ENCODE measurements at regions not wholly inside any gene's neighbourhood (a gene's known extent, or its start where the extent isn't known, plus 50 kb on each side); places are given as distances from the start of the nearest gene placed in this dataset.
"Not testable (repeated sequence)": the region's sequence is repeated elsewhere in the genome, so short reads cannot be mapped to it uniquely, and the experiment has no call there.

DNA sequence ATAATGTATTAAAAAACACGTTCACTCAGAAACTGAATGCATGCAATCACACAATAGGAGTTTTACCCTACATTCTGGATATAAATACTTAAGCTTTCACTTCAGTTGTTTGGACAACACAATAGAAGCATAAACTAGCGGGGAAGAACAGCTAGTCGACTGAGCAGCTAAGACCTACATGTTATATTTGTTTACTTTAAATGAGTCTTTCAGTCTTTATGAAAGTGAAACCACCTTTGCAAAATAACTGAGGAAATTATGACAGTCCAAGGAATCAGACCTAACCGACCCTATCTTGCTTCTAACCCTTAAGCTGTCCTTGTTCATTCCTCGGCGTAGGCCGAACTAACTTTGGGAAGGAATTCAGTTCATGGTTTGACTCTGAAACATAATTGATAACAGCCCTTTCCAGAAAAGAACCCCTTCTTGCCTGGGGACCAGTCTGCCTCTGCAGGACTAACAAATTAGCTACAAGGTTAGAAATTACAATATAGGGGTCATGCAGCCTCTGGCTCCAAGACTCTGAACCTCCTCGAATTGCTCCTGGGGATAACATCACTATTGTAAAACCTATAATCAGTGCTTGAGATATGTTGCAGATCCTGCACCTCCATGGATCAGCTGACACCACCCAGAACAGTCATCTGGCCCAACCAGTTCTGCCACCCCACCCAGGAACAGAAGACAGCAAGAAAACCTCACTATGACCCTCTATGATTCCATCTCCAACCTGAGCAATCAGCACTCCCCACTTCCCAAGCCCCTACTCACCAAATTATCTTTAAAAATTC, 185.1 kb upstream of the KLF6 start:
- DNase-seq (ENCODE audit: low read depth, low spot score): no peak

DNA sequence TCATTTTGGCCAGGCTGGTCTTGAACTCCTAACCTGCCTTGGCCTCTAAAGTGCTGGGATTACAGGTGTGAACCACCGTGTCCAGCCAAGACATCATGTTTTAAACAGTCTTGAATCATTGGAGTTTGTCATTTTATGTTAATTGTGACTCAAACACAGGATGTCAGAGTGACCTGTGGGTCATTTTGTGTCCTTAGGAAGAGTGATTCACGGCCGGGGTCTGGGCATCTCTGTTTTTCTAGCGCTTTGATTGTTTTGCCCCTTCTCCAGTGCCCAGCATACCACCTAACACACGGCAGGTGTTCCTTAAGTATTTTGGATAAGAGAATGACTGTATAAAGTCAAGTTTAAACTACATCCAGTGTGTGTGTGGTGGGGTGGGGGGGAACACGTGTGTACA, 183.7 kb upstream of the KLF6 start:
- DNase-seq (ENCODE audit: low read depth, low spot score): no peak

DNA sequence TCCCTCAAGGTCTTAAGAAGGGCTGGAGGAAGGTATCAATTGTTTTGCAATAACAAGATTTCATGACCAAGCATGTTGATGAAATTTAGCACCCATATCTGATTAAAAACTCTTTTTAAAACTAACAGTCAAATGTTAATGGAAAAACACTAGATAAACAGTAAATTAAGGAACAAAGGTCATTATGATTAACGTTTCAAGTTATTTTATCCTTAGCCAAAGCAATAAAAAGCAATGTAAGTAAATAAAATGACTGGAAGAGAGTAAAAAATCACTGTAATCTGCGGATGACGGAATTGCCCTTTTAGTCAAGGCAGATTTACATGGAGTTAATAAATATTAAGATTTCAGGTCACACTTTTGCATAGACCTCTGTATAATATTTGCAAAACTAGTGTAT, 179.5 kb upstream of the KLF6 start:
- DNase-seq (ENCODE audit: low read depth, low spot score): no peak

DNA sequence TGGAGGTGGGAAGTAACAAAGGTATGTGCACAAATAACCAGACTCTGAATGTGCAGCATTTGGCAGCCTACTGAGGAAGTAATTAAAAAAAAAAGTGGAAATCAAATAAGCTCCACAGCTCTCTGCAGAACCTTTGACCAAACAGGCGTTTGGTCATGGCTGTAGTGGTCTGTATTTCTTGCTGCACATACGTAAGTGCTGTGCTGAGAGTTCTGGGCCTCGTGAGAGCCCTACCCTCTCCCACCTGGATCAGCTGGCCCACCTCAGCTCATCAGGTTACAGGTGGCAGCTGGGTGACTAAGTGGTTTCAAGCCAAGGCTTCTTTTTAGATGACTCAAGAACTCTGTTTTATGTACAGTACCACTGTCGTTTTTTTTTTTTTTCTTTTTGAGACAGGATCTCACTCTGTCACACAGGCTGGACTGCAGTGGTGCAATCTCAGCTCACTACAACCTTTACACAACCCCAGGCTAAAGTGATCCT, 178.2 kb upstream of the KLF6 start:
- DNase-seq (ENCODE audit: low read depth, low spot score): no peak

DNA sequence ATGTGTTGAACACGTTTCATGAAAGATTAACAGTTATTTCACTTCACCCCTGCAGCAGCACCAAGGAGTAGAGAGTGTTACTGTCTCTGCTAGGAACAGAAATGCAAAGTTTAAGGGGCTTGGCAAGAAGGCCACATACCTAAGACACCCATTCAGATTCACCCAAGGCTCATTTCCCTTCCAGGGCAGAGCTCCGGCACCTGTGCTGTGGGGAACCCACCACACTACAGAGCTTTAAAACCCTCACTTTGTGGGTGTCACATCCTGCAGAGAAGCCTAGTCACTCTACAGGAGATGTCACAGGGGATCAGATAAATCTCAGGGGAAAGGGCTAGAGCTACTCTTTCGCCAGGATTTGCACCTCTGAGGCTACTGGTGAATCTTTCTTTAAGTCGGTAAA, 176.1 kb upstream of the KLF6 start:
- DNase-seq (ENCODE audit: low read depth, low spot score): no peak

DNA sequence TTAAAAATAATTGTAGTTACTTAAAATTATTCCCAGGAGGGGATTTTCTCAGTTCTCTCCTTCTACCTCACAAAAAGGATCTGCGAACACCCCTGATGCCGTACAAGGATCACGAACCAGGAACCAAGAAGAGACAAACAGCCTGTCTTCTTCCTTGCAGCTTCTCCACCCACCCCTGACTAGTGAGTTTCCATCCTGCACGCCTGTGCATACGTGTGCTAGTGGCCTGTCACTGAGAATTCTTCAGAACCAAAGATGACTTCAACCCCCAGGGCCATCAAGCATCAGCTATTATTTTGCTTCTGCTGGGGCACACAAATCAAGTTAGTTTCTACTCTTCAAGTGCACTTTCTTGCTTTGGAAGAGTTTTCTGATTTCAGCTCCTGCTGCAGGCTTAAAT, 175.5 kb upstream of the KLF6 start:
- no peak for DNase-seq (ENCODE audit: low read depth, low spot score)

DNA sequence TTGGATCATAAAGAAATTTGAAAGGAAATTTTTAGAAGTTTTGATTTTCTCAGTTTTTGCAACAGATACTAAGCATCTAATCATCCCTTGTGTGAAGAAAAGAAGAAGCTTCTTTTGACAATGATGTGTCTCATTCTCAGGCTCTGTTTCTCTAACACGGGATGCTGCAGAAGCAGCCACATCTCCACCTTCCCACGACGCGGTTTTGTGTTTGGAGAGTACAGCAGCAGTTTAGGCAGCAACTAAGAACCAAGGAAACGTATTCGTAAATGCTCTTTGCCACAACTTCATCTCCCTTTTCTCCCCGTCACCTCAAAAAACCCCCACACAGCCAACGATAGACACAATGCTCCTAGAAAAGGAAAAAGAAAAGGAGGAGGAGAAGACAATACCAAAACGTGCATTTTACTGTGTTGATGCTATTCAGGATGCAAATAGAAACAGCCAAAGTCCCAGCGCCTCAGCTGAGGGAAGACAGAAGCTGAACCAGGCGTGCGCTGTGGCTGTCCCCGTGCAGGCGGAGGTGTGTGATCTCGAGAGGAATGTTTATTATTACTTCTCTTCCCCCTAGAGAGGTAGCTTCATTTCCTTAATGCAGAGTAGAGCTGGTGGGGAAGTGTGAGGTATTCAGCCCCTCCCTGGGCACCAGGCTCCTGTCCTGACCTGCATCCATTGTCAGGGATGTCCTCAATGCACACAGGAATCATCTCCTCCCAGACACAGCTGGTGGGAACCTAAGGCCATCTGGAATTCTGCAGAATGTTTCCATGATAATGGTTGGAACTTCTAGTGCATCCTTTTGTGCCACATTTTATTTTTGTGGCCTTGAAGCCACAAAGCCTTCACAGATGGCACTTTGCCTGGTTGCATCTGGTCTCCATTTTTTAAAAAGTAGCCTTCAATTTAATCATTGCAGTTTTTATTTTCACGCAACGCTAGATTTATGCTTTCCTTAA, 174.6 kb upstream of the KLF6 start:
- no peak for DNase-seq (ENCODE audit: low read depth, low spot score)

DNA sequence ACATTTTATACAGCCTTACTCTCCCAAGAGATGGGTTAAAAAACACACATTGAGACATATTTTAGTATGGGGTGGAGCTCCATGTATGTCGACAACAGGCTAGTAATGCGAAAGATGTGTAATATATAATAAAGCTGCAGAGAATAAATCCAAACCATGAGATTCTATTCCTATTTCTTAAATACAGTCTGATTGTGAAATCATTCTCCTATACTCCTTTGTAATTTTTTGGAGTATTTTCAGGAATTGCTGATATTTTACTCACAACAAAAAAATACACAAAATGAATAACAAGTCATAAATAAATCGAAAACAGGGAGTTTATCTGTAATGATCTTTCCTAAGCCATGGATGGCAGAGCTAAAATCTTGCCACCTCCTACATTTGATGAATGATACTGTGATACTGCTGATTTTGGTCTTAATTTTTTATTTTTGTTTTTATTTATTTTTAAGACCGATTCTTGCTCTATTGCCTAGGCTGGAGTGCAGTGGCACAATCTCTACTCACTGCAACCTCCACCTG, 173.5 kb upstream of the KLF6 start:
- DNase-seq (ENCODE audit: low read depth, low spot score): no peak

DNA sequence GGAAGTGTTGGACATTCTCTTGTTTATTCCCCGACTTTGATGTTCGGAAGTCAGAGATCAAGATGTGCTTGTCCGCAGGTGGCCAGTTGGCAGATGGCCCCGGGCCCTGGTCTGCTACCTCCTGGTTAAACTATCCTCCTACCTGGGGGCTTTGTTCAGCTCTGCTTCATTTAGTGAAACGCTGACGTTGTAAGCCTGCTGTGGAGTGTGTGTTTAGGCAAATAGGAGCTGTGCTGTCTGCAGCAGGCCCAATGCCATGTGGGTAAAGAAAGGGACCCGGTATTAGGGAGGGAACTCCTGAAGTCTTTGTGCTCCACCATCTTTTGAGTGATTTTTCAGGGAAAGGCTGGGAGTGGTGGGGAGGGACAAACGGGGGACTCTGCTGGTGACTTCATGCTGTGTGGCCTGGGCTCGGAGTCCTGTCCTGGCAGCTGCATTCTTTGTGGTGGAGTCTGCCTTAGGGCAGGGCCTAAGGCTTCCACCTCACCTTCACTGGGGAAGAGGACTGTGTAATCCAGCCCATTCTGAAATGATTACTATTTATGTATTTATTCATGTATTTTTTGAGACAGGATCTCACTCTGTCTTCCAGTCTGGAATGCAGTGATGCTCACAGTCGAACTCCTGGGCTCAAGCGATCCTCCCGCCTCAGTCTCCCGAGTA, 171.1 kb upstream of the KLF6 start:
- DNase-seq (ENCODE audit: low read depth, low spot score): no peak

DNA sequence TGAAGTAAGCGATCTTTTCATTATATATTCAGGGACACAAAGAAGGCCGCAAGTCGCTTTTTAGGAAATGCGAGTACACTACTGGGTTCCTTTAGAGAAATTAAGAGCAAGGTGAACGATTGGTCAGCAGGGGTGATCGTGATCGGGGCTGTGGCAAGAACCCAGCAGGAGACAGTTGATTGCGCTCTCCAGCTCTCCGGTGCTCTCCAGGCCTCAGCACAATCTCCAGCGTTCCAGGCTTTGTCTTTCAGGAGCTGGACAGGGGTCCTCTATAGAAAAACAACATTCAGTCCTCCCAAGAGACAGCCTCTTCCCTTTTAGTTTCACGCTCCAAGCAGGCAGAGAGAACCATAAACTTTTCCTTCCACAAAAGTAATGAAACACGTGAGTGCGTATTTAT, 170.5 kb upstream of the KLF6 start:
- no peak for DNase-seq (ENCODE audit: low read depth, low spot score)

DNA sequence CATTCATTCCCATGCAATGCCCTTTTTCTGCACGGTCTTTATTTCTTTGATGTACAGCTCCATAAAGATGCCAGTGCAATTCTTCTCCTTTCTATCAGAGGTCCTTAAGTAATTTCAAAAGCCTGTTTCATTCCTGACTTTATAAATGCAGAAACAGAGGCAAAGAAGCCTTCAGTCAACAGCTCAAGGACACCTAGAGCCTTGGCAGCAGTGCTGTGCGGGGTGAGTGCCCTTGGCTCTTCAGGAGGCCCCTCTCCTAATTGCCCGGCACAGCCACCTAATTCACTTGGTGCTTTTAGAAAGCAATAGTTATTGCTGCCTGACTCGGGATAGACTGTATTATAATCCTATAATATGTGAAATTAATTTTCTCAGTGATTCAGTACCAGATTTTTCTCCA, 169.6 kb upstream of the KLF6 start:
- no peak for DNase-seq (ENCODE audit: low read depth, low spot score)

DNA sequence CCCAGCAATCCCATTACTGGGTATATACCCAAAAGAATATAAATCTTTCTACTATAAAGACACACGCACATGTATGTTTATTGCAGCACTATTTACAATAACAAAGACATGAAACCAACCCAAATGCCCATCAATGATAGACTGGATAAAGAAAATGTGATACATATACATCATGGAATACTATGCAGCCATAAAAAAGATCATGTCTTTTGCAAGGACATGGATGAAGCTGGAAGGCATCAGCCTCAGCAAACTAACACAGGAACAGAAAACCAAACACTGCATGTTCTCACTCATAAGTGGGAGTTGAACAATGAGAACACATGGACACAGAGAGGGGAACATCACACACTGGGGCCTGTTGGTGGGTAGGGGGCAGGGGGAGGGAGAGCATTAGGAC, 169.0 kb upstream of the KLF6 start:
- not testable (repeated sequence) for DNase-seq (ENCODE audit: low read depth, low spot score)

DNA sequence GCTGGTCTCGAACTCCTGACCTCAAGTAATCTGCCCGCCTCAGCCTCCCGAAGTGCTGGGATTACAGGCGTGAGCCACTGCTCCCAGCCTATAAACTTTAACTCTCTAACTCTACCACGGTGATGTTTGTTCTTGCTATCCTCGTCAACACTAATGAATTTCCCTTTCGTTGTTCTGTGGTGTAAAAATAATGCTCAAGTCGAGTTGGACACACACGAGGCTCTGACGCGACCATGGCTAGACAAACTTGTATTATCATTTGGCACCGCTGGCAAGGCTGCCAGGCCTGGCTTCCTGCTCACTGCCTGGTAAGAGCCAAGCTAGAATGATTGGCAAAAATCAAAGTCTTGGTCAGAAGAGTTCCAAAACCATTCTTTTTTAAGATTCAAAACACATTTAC, 167.0 kb upstream of the KLF6 start:
- DNase-seq (ENCODE audit: low read depth, low spot score): no peak

DNA sequence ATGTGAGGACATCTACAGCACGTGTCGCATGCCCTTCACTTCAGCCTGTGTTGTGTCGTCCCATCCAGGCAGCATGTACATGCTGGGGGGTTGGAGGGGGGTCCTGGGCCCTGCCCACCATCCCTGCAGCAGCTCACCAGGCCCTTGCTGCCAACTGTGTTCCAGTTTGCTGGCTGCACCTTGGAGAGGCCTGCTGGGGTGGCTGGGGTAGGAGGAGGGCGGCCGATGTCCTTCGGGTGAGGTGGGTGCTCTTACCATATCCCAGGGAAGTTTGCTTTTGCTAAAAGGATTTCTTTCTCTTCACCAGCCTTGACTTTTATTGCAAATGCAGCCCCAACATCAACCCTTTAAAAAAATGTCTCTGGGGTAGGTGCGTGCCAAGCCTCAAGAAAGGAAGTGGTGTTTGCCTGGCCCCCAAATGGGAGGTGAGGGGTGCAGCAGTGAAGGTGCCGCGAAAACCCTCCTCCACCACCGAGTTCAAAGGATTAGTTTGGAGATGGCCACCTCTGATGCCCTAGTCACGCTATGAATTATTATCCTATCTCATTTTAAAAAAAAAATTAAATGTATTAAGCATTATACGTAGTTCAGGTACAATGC, 165.8 kb upstream of the KLF6 start:
- peak; percentile 20 for DNase-seq (ENCODE audit: low read depth, low spot score)

DNA sequence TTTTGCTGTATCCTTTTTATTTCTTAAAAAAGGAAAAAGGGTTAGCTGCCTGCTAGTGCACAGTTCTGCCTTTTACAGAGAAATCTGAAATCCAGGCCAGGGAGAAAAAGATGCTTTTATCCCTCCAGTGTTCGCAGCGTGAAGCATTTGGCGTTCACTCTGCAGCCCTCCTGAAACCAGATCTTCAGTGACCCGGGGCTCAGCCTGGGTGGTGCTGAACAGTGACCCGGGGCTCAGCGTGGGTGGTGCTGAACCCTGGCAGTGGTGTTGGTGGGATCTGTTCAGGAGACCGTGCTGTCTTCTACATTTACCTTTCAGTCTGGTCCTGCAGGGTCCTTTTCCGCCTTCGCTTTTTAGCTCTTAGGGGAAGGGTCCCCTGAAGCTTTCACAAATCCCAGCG, 164.7 kb upstream of the KLF6 start:
- no peak for DNase-seq (ENCODE audit: low read depth, low spot score)

DNA sequence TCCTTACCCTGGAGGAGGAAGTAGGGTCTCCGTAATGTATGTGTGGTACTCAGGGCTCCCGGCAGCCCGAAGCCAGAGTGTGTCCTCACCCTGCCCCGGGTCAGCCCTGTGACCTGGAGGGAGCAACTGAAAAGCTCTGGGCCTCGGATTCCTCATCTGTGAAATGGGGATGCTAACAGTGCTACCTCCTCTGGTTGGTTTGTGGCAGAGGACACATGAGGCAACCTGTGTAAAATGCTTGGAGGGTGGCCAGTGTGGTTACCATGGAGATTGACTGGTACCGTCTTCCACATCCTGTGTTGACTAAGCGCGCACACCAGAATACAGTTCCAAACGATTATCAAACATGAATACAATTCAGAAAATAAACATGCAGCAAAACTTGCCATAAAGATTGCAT, 163.8 kb upstream of the KLF6 start:
- DNase-seq (ENCODE audit: low read depth, low spot score): peak; percentile 7

DNA sequence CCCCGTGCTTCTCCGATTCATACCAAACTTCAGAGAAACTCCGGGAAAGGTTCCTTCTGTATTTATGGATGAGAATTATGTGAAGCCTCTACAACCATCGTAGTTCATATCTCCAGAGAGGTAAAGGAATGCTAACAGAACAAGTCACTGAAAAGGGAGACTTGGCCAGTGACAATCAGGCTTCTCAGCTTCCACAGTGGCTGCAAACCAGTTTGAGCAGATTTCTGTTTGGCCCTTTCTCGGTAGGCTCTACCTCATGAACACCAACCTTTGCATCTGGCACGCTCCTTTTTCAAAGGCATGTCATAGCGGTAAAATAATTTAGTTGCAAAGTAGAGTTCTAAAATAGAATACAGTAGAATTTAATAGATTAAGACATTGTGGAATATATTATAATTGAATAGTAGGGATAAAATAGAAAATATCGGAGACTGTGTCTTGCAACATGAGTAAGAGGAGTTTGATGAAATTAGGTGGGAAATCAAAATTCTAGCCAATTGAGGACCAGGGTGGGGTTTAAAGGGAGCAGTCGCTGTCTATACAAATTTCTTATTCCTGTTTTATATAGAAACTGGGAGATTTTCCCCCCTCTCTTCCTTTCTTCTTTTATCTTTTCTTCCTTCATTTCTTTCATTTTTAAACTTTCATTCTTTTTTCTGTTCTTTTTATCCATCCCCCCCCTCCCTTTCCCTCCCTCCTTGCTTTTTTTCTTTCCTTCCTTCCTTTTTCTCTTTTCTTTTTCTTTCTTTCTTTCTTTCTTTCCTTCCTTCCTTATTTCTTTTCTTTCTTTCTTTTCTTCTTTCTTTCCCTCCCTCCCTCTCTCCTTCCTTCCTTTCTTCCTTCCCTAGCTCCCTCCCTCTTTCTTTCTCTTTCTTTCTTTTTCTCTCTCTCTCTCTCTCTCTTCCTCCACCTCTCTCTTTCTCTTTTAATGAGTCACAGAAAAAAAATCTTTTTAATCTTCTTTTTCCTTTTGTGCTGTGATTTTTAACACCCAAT, 161.5 kb upstream of the KLF6 start:
- no peak for DNase-seq (ENCODE audit: low read depth, low spot score)

DNA sequence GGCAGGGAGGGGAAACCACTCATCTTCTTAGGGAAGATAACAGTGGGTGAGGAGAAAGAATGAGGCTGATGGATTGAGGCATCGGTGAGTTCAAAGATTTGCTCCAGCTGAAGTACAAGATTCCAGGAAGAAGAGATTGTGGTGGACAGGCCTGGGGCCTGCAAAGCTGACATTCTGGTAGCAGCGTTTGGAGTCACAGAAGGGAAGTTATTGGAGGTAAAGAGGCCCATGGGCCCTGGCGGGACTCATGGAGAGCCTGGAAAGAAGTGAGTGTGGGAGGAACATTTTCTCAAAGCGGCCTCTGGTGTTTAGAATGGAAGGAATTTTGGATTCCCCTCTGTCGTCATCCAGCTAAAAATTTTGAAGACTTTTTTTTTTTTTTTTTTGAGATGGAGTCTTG, 160.0 kb upstream of the KLF6 start:
- DNase-seq (ENCODE audit: low read depth, low spot score): no peak

DNA sequence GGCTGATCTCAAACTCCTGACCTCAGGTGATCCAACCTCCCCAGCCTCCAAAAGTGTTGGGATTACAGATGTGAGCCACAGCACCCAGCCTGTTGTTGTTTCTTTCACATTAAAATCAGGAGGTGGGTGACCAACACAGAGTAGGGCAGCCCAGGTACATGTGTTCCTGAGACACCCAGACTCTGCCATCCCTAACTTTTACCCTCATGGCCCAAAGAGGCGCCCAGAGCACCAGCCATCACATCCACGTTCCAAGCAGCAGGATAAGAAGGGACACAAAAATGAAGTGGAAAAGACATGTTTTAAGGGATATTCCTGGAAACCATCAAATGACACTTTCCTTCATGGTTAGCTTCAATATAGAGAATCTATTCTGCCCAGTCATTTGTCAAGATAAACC, 159.6 kb upstream of the KLF6 start:
- DNase-seq (ENCODE audit: low read depth, low spot score): no peak

DNA sequence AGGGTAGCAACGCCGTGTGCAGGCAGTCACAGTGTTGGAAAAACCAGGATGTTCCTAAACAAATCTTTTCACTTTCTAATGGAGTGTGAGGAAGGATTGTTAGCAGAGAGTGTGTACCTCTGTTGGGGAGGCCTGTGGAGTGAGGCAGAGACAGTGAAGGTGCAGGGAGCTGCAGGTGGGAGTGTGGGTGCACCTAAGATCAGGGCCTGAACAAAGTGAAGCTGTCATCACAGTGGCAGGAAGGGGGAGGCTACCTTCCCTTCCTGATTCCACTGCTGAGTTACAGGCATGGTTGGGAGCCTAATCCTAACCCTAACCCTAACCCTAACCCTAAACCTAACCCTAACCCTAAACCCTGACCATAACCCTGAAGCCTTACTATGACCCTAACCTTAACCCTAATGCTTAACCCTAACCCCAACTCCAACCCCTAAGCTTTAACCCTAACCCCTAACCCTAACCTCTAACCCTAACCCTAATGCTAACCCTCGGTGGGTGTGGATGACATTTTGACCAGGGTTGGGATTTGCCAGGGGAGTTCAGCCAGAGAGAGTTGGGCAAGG, 158.8 kb upstream of the KLF6 start:
- no peak for DNase-seq (ENCODE audit: low read depth, low spot score)

Data from activated naive CD8-positive, alpha-beta T cell treated with anti-CD3 and anti-CD28 coated beads, Interleukin-2, amount 50 U/mL, for 16 hours (primary cell).